NCI-H1417 treated with DMSO at 0.1 percent for 48 hours (cell line): ENCODE measurements at regions not wholly inside any gene's neighbourhood (a gene's known extent, or its start where the extent isn't known, plus 50 kb on each side); places are given as distances from the start of the nearest gene placed in this dataset.
"Not testable (repeated sequence)": the region's sequence is repeated elsewhere in the genome, so short reads cannot be mapped to it uniquely, and the experiment has no call there.

Experiments used
- DNase-seq: peaks from one replicate; lab custom pipeline; 2025; lab: John Stamatoyannopoulos, UW

GRCh38 chr9:81741103-81741502 lies 51.8 kb upstream of the TLE1 start:
- no peak for DNase-seq

GRCh38 chr9:81748091-81748490 lies 58.7 kb upstream of the TLE1 start:
- no peak for DNase-seq

- no peak for DNase-seq
These were observed 64.1 kb upstream of the TLE1 start for GRCh38 chr9:81753436-81753835.

GRCh38 chr9:81754245-81754644 lies 64.9 kb upstream of the TLE1 start:
- DNase-seq = no peak

GRCh38 chr9:81755721-81756120 lies 66.4 kb upstream of the TLE1 start:
- no peak for DNase-seq

- no peak for DNase-seq
These were observed 67.2 kb upstream of the TLE1 start for GRCh38 chr9:81756561-81756960.

GRCh38 chr9:81758123-81758797 lies 68.9 kb upstream of the TLE1 start:
- no peak for DNase-seq

GRCh38 chr9:81759680-81760215 lies 70.4 kb upstream of the TLE1 start:
- no peak for DNase-seq

GRCh38 chr9:81767921-81768320 lies 78.6 kb upstream of the TLE1 start:
- DNase-seq = no peak

GRCh38 chr9:81771571-81771970 lies 82.2 kb upstream of the TLE1 start:
- no peak for DNase-seq

GRCh38 chr9:81772144-81772543 lies 82.8 kb upstream of the TLE1 start:
- no peak for DNase-seq

- DNase-seq = no peak
These were observed 87.0 kb upstream of the TLE1 start for GRCh38 chr9:81776390-81776789.

- DNase-seq = no peak
These were observed 87.5 kb upstream of the TLE1 start for GRCh38 chr9:81776834-81777233.

GRCh38 chr9:81777482-81777881 lies 88.1 kb upstream of the TLE1 start:
- no peak for DNase-seq

- DNase-seq = no peak
These were observed 93.1 kb upstream of the TLE1 start for GRCh38 chr9:81782313-81782995.

- no peak for DNase-seq
These were observed 98.6 kb upstream of the TLE1 start for GRCh38 chr9:81787747-81788632.

GRCh38 chr9:81789721-81790120 lies 100.4 kb upstream of the TLE1 start:
- no peak for DNase-seq

GRCh38 chr9:81790166-81790565 lies 100.8 kb upstream of the TLE1 start:
- no peak for DNase-seq

- no peak for DNase-seq
These were observed 101.7 kb upstream of the TLE1 start for GRCh38 chr9:81791076-81791475.

GRCh38 chr9:81798606-81799005 lies 109.3 kb upstream of the TLE1 start:
- no peak for DNase-seq

GRCh38 chr9:81801190-81801589 lies 111.8 kb upstream of the TLE1 start:
- DNase-seq = peak; percentile 14

GRCh38 chr9:81804306-81804705 lies 115.0 kb upstream of the TLE1 start:
- no peak for DNase-seq

GRCh38 chr9:81811688-81812087 lies 116.5 kb upstream of the SPATA31D4 start:
- DNase-seq = not testable (repeated sequence)
